T-helper 2 cell treated with Interferon-gamma antibody and Interleukin-4, amounts not matched to agents 5 μg/mL and 100 μg/mL, for 36 hours (primary cell): ENCODE measurements at regions not wholly inside any gene's neighbourhood (a gene's known extent, or its start where the extent isn't known, plus 50 kb on each side); places are given as distances from the start of the nearest gene placed in this dataset.

ENCODE experiments used
- DNase-seq: peaks from one replicate; pipeline ENCODE4 v3.0.0; 2021; ENCODE audit warnings: low spot score
- H3K27ac Mint-ChIP-seq: one replicate; pipeline ENCODE4 v1.8.0; 2021; ENCODE audit warnings: mild to moderate bottlenecking, mixed read lengths
- H3K27me3 Mint-ChIP-seq: one replicate; pipeline ENCODE4 v1.8.0; 2021; ENCODE audit warnings: low read depth, mixed read lengths
- H3K36me3 Mint-ChIP-seq: one replicate; pipeline ENCODE4 v1.8.0; 2021; ENCODE audit warnings: low read depth, mixed read lengths
- H3K4me1 Mint-ChIP-seq: one replicate; pipeline ENCODE4 v1.8.0; 2021; ENCODE audit warnings: low read depth, mixed read lengths
- H3K4me3 Mint-ChIP-seq: one replicate; pipeline ENCODE4 v1.8.0; 2022; ENCODE audit warnings: mild to moderate bottlenecking, moderate library complexity, mixed read lengths
- H3K9me3 Mint-ChIP-seq: one replicate; pipeline ENCODE4 v1.8.0; 2021; ENCODE audit warnings: mixed read lengths

- peaks cover 23% of the 10 kb centered on the region for H3K27me3 Mint-ChIP-seq
- no peak for DNase-seq
- no peak overlapping the region for H3K4me3 Mint-ChIP-seq
- H3K36me3 Mint-ChIP-seq: no peaks in the 10 kb centered on the region
- H3K27ac Mint-ChIP-seq: peak overlapping the region; percentile 4
- peaks cover 14% of the 10 kb centered on the region for H3K4me1 Mint-ChIP-seq
- H3K9me3 Mint-ChIP-seq: no peaks in the 10 kb centered on the region
Observed at GRCh38 chr3:43215663-43216275, 70.6 kb upstream of the SNRK start.

- Mint-ChIP-seq H3K27me3 (peaks cover 23% of the 10 kb centered on the region), H3K27ac (no peak overlapping the region), H3K9me3 (no peaks in the 10 kb centered on the region), H3K4me3 (no peak overlapping the region), H3K4me1 (peaks cover 10% of the 10 kb centered on the region), H3K36me3 (no peaks in the 10 kb centered on the region)
- no peak for DNase-seq
Observed at GRCh38 chr3:43215138-43215537, 71.2 kb upstream of the SNRK start.

GRCh38 chr3:43214616-43215015, 71.7 kb upstream of the SNRK start:
- DNase-seq: no peak
- Mint-ChIP-seq H3K4me3 (no peak overlapping the region), H3K27ac (no peak overlapping the region), H3K27me3 (peaks cover 23% of the 10 kb centered on the region), H3K9me3 (no peaks in the 10 kb centered on the region), H3K36me3 (no peaks in the 10 kb centered on the region), H3K4me1 (peaks cover 10% of the 10 kb centered on the region)

GRCh38 chr3:43213631-43214030, 72.7 kb upstream of the SNRK start:
- H3K4me3 Mint-ChIP-seq: no peak overlapping the region

GRCh38 chr3:43212914-43213611, 73.3 kb upstream of the SNRK start:
- H3K27me3 Mint-ChIP-seq: peaks cover 25% of the 10 kb centered on the region
- DNase-seq: no peak
- no peak overlapping the region for H3K27ac Mint-ChIP-seq
- H3K4me3 Mint-ChIP-seq: no peak overlapping the region
- peaks cover 10% of the 10 kb centered on the region for H3K4me1 Mint-ChIP-seq
- H3K9me3 Mint-ChIP-seq: no peaks in the 10 kb centered on the region
- no peaks in the 10 kb centered on the region for H3K36me3 Mint-ChIP-seq

More at GRCh38 chr3:43213631-43214030, 72.7 kb upstream of the SNRK start:
- DNase-seq: no peak
- Mint-ChIP-seq H3K4me1 (peaks cover 10% of the 10 kb centered on the region), H3K27ac (no peak overlapping the region), H3K36me3 (no peaks in the 10 kb centered on the region), H3K9me3 (no peaks in the 10 kb centered on the region), H3K27me3 (peaks cover 22% of the 10 kb centered on the region)

- H3K9me3 Mint-ChIP-seq: no peaks in the 10 kb centered on the region
- peaks cover 4% of the 10 kb centered on the region for H3K4me1 Mint-ChIP-seq
- DNase-seq: no peak
- H3K27ac Mint-ChIP-seq: no peak overlapping the region
- H3K27me3 Mint-ChIP-seq: peaks cover 23% of the 10 kb centered on the region
- H3K4me3 Mint-ChIP-seq: no peak overlapping the region
- H3K36me3 Mint-ChIP-seq: no peaks in the 10 kb centered on the region
Observed at GRCh38 chr3:43211681-43212080, 74.7 kb upstream of the SNRK start.

GRCh38 chr3:43210049-43211027, 76.0 kb upstream of the SNRK start:
- Mint-ChIP-seq H3K9me3 (no peaks in the 10 kb centered on the region), H3K27ac (no peak overlapping the region), H3K4me1 (no peaks in the 10 kb centered on the region), H3K36me3 (no peaks in the 10 kb centered on the region), H3K4me3 (no peak overlapping the region), H3K27me3 (peaks cover 17% of the 10 kb centered on the region)
- DNase-seq: no peak

GRCh38 chr3:43207628-43208085, 78.7 kb upstream of the SNRK start:
- Mint-ChIP-seq H3K27me3 (peaks cover 10% of the 10 kb centered on the region), H3K9me3 (no peaks in the 10 kb centered on the region), H3K4me1 (no peaks in the 10 kb centered on the region), H3K4me3 (no peak overlapping the region), H3K36me3 (no peaks in the 10 kb centered on the region), H3K27ac (no peak overlapping the region)
- no peak for DNase-seq

GRCh38 chr3:43206632-43207031, 79.7 kb upstream of the SNRK start:
- no peak for DNase-seq
- Mint-ChIP-seq H3K9me3 (no peaks in the 10 kb centered on the region), H3K4me1 (no peaks in the 10 kb centered on the region), H3K27me3 (peaks cover 10% of the 10 kb centered on the region), H3K36me3 (no peaks in the 10 kb centered on the region), H3K27ac (no peak overlapping the region), H3K4me3 (no peak overlapping the region)

- Mint-ChIP-seq H3K9me3 (no peaks in the 10 kb centered on the region), H3K27ac (no peak overlapping the region), H3K36me3 (no peaks in the 10 kb centered on the region), H3K4me3 (no peak overlapping the region), H3K27me3 (peaks cover 11% of the 10 kb centered on the region), H3K4me1 (no peaks in the 10 kb centered on the region)
- no peak for DNase-seq
Observed at GRCh38 chr3:43206105-43206504, 80.2 kb upstream of the SNRK start.

GRCh38 chr3:43203022-43203421, 83.3 kb upstream of the SNRK start:
- DNase-seq: no peak
- Mint-ChIP-seq H3K4me1 (peaks cover 7% of the 10 kb centered on the region), H3K9me3 (peaks cover 6% of the 10 kb centered on the region), H3K4me3 (no peak overlapping the region), H3K36me3 (no peaks in the 10 kb centered on the region), H3K27ac (no peak overlapping the region), H3K27me3 (peaks cover 27% of the 10 kb centered on the region)

- Mint-ChIP-seq H3K36me3 (no peaks in the 10 kb centered on the region), H3K4me3 (no peak overlapping the region), H3K9me3 (peaks cover 6% of the 10 kb centered on the region), H3K4me1 (peaks cover 7% of the 10 kb centered on the region), H3K27me3 (peaks cover 32% of the 10 kb centered on the region), H3K27ac (no peak overlapping the region)
- no peak for DNase-seq
Observed at GRCh38 chr3:43201581-43201980, 84.8 kb upstream of the SNRK start.

- no peak overlapping the region for H3K4me3 Mint-ChIP-seq
- no peaks in the 10 kb centered on the region for H3K36me3 Mint-ChIP-seq
- peaks cover 21% of the 10 kb centered on the region for H3K4me1 Mint-ChIP-seq
- peaks cover 30% of the 10 kb centered on the region for H3K27me3 Mint-ChIP-seq
- no peak for DNase-seq
- H3K27ac Mint-ChIP-seq: no peak overlapping the region
- peaks cover 6% of the 10 kb centered on the region for H3K9me3 Mint-ChIP-seq
Observed at GRCh38 chr3:43199645-43200306, 86.6 kb upstream of the SNRK start.
